Endodermal cell (in vitro differentiated cells): ENCODE measurements at regions not wholly inside any gene's neighbourhood (a gene's known extent, or its start where the extent isn't known, plus 50 kb on each side); places are given as distances from the start of the nearest gene placed in this dataset.

ENCODE experiments used
- DNase-seq: peaks from one replicate; pipeline ENCODE4 v3.0.0-alpha.2; 2017
- H3K27ac ChIP-seq: 2 replicates; pipeline ENCODE4 v1.5.1; 2013; ENCODE audit warnings: mild to moderate bottlenecking, low read depth, low read length, moderate library complexity
- H3K27me3 ChIP-seq: 2 replicates; pipeline ENCODE4 v1.6.1; 2013; ENCODE audit warnings: mild to moderate bottlenecking, low read length, moderate library complexity; ENCODE audit not compliant: insufficient read depth, control insufficient read depth, poor library complexity, severe bottlenecking
- H3K36me3 ChIP-seq: 2 replicates; pipeline ENCODE4 v1.7.0; 2013; ENCODE audit warnings: mild to moderate bottlenecking, low read length, moderate library complexity; ENCODE audit not compliant: control insufficient read depth, insufficient read depth
- H3K4me1 ChIP-seq: one replicate; pipeline ENCODE4 v1.7.0; 2013; ENCODE audit warnings: low read length; ENCODE audit not compliant: control insufficient read depth, insufficient read depth
- H3K4me3 ChIP-seq: 2 replicates; pipeline ENCODE4 v1.5.1; 2013; ENCODE audit warnings: mild to moderate bottlenecking, low read length, moderate library complexity
- H3K9ac ChIP-seq: 2 replicates; pipeline ENCODE4 v1.6.1; 2013; ENCODE audit warnings: mild to moderate bottlenecking, low read length, moderate library complexity; ENCODE audit not compliant: poor library complexity, severe bottlenecking; ENCODE audit errors: extremely low read depth
- H3K9me3 ChIP-seq: 2 replicates; pipeline ENCODE4 v1.6.1; 2013; ENCODE audit warnings: mild to moderate bottlenecking, low read length, moderate library complexity; ENCODE audit not compliant: control insufficient read depth
- H3K27ac Mint-ChIP-seq: 2 replicates; pipeline ENCODE4 v1.8.0; 2020; ENCODE audit warnings: mixed read lengths
- H3K27me3 Mint-ChIP-seq: 2 replicates; pipeline ENCODE4 v1.8.0; 2021; ENCODE audit warnings: mild to moderate bottlenecking, mixed read lengths; ENCODE audit not compliant: insufficient read depth
- H3K36me3 Mint-ChIP-seq: 2 replicates; pipeline ENCODE4 v1.8.0; 2020; ENCODE audit warnings: low read depth, mixed read lengths
- H3K4me1 Mint-ChIP-seq: 2 replicates; pipeline ENCODE4 v1.8.0; 2020; ENCODE audit warnings: mixed read lengths
- H3K4me3 Mint-ChIP-seq: 2 replicates; pipeline ENCODE4 v1.8.0; 2020; ENCODE audit warnings: mild to moderate bottlenecking, moderate library complexity, mixed read lengths
- H3K9me3 Mint-ChIP-seq: 2 replicates; pipeline ENCODE4 v1.8.0; 2020; ENCODE audit warnings: mild to moderate bottlenecking, mixed read lengths
- CTCF ChIP-seq: fragments of 200-600 bp; sonication (generic); conservative IDR thresholded peaks from 2 replicates; pipeline ENCODE4 v1.5.0; 2021; ENCODE audit warnings: antibody characterized with exemption, mild to moderate bottlenecking
- WGBS, 2 experiments: methylation state at CpG; one replicate each; pipeline versions ENCODE4 v1.1.5 to v1.1.7; 2013; ENCODE audit warnings: missing lambda C conversion rate in 2 of 2, mixed read lengths in 1 of 2; ENCODE audit not compliant: insufficient coverage in 1 of 2, insufficient read length in 1 of 2; 5-methylcytosine and 5-hydroxymethylcytosine counted together

- TF ChIP-seq CTCF: no peak
- no peak overlapping the region for H3K27ac ChIP-seq
- no peak overlapping the region for H3K4me3 Mint-ChIP-seq
- peaks cover 14% of the 10 kb centered on the region for H3K4me1 Mint-ChIP-seq
- no peak for DNase-seq
- H3K36me3 ChIP-seq: no peaks in the 10 kb centered on the region
- H3K27me3 ChIP-seq: no peaks in the 10 kb centered on the region
- H3K4me3 ChIP-seq: no peak overlapping the region
- no peak overlapping the region for H3K27ac Mint-ChIP-seq
- H3K9me3 Mint-ChIP-seq: peaks cover 9% of the 10 kb centered on the region
- H3K9ac ChIP-seq: no peak overlapping the region
- peaks cover 4% of the 10 kb centered on the region for H3K4me1 ChIP-seq
- whole genome bisulfite sequencing, 2 experiments: 90% methylated on average over 3 to 4 of the region's 4 CpGs
- peaks cover 1% of the 10 kb centered on the region for H3K36me3 Mint-ChIP-seq
- no peaks in the 10 kb centered on the region for H3K27me3 Mint-ChIP-seq
- no peaks in the 10 kb centered on the region for H3K9me3 ChIP-seq
These were observed 198.2 kb upstream of the ATP2B1 start for GRCh38 chr12:89906824-89907223.

- Histone ChIP-seq H3K4me1 (no peaks in the 10 kb centered on the region), H3K4me3 (no peak overlapping the region), H3K27ac (no peak overlapping the region), H3K36me3 (no peaks in the 10 kb centered on the region), H3K9ac (no peak overlapping the region), H3K9me3 (no peaks in the 10 kb centered on the region), H3K27me3 (no peaks in the 10 kb centered on the region)
- DNase-seq: no peak
- Mint-ChIP-seq H3K9me3 (peaks cover 3% of the 10 kb centered on the region), H3K4me3 (no peak overlapping the region), H3K36me3 (no peaks in the 10 kb centered on the region), H3K27me3 (no peaks in the 10 kb centered on the region), H3K4me1 (peaks cover 18% of the 10 kb centered on the region), H3K27ac (no peak overlapping the region)
- no peak for TF ChIP-seq CTCF
These were observed 197.5 kb upstream of the ATP2B1 start for GRCh38 chr12:89906178-89906577.

- H3K4me1 ChIP-seq: peaks cover 10% of the 10 kb centered on the region
- Mint-ChIP-seq H3K9me3 (no peaks in the 10 kb centered on the region), H3K27me3 (no peaks in the 10 kb centered on the region), H3K4me3 (no peak overlapping the region), H3K27ac (no peak overlapping the region), H3K36me3 (no peaks in the 10 kb centered on the region), H3K4me1 (peaks cover 30% of the 10 kb centered on the region)
- TF ChIP-seq CTCF: no peak
- H3K4me3 ChIP-seq: no peak overlapping the region
- H3K27ac ChIP-seq: no peak overlapping the region
- 0% methylated on average over 1 of the region's 1 CpG; no CpG with 5 or more reads in 1 of the 2 experiments for WGBS, 2 experiments
- H3K27me3 ChIP-seq: no peaks in the 10 kb centered on the region
- DNase-seq: no peak
- H3K9ac ChIP-seq: no peak overlapping the region
- no peaks in the 10 kb centered on the region for H3K36me3 ChIP-seq
- no peaks in the 10 kb centered on the region for H3K9me3 ChIP-seq
These were observed 193.4 kb upstream of the ATP2B1 start for GRCh38 chr12:89901906-89902642.
